B cell (primary cell): ENCODE measurements at regions not wholly inside any gene's neighbourhood (a gene's known extent, or its start where the extent isn't known, plus 50 kb on each side); places are given as distances from the start of the nearest gene placed in this dataset.
"Not testable (repeated sequence)": the region's sequence is repeated elsewhere in the genome, so short reads cannot be mapped to it uniquely, and the experiment has no call there.

Experiments used
- ATAC-seq: fragments of 200-7000 bp; cut with Tn5 transposase; one replicate; pipeline ENCODE4 v1.10.0; 2021; ENCODE audit warnings: low read depth, mild to moderate bottlenecking, moderate number of reproducible peaks, moderate library complexity
- CTCF ChIA-PET: fragments of 350-600 bp; sonication (Branson Sonifier 250); formaldehyde crosslinking; loops from one replicate; lab custom pipeline; 2021; ENCODE audit warnings: antibody characterized with exemption, inconsistent platforms; lab: Charles Lee
- POLR2A ChIA-PET: fragments of 350-600 bp; sonication (Branson Sonifier 250); formaldehyde crosslinking; loops from one replicate; lab custom pipeline; 2021; ENCODE audit warnings: antibody characterized with exemption; lab: Charles Lee
- DNase-seq: peaks from one replicate; pipeline ENCODE4 v3.0.0; 2013
- H2AFZ ChIP-seq: 2 replicates; pipeline ENCODE4 v1.6.1; 2012; ENCODE audit warnings: mild to moderate bottlenecking, low read depth, low read length; ENCODE audit not compliant: insufficient read depth, poor library complexity, severe bottlenecking
- H3K27ac ChIP-seq, 2 donors: 1 replicate in 1 of 2; 2 replicates in 1 of 2; pipeline ENCODE4 v1.5.1; 2012 to 2013; ENCODE audit warnings: low read length in 2 of 2, mild to moderate bottlenecking in 2 of 2, moderate library complexity in 1 of 2
- H3K27me3 ChIP-seq, 4 experiments: fragments of 200-600 bp in 1 of 4; sonication (generic) in 1 of 4; replicated peaks in 1 of 4; 1 replicate in 2 of 4; 2 replicates in 2 of 4; pipeline versions ENCODE4 v1.6.1 to v1.7.0; 2013 to 2016; ENCODE audit warnings: low read length in 3 of 4, mild to moderate bottlenecking in 2 of 4, mixed read lengths in 1 of 4, moderate library complexity in 1 of 4; ENCODE audit not compliant: insufficient read depth in 4 of 4, control insufficient read depth in 3 of 4; ENCODE audit errors: control extremely low read depth in 1 of 4
- H3K36me3 ChIP-seq, 2 experiments: replicated peaks in 1 of 2; 1 replicate in 1 of 2; 2 replicates in 1 of 2; pipeline versions ENCODE4 v1.6.1 to v1.7.1; 2013; ENCODE audit warnings: low read length in 1 of 2; ENCODE audit not compliant: insufficient read depth in 2 of 2, control insufficient read depth in 1 of 2; ENCODE audit errors: control extremely low read depth in 1 of 2, extremely low read depth in 1 of 2
- H3K4me1 ChIP-seq, 2 donors: fragments of 200-600 bp in 1 of 2; sonication (generic) in 1 of 2; 1 replicate in 1 of 2; 2 replicates in 1 of 2; pipeline versions ENCODE4 v1.5.1 to v1.6.1; 2013 to 2017; ENCODE audit warnings: low read length in 2 of 2; ENCODE audit not compliant: control insufficient read depth in 2 of 2, insufficient read depth in 2 of 2
- H3K4me2 ChIP-seq: replicated peaks from 2 replicates; pipeline ENCODE3; 2012; ENCODE audit warnings: mild to moderate bottlenecking, low read depth, low read length; ENCODE audit not compliant: poor library complexity, severe bottlenecking
- H3K4me3 ChIP-seq, 5 experiments: fragments of 200-600 bp in 1 of 5; sonication (generic) in 1 of 5; 1 replicate in 3 of 5; 2 replicates in 2 of 5; pipeline versions ENCODE4 v1.5.1 to v1.7.0; 2011 to 2016; ENCODE audit warnings: low read length in 4 of 5, mild to moderate bottlenecking in 4 of 5, low read depth in 2 of 5, control low read depth in 1 of 5, moderate library complexity in 1 of 5; ENCODE audit not compliant: insufficient read depth in 1 of 5; ENCODE audit errors: control extremely low read depth in 1 of 5, extremely low read depth in 1 of 5
- H3K79me2 ChIP-seq: fragments of 200-600 bp; sonication (generic); one replicate; pipeline ENCODE4 v1.6.0; 2016; ENCODE audit warnings: low read length; ENCODE audit not compliant: control insufficient read depth, insufficient read depth
- H3K9ac ChIP-seq: fragments of 200-600 bp; sonication (generic); 2 replicates; pipeline ENCODE4 v1.6.1; 2017; ENCODE audit warnings: mild to moderate bottlenecking, low read length, moderate library complexity
- H3K9me3 ChIP-seq, 3 donors: one replicate each; pipeline versions ENCODE4 v1.6.1 to v1.7.1; 2013; ENCODE audit warnings: low read length in 2 of 3; ENCODE audit not compliant: control insufficient read depth in 2 of 3, insufficient read depth in 1 of 3; ENCODE audit errors: control extremely low read depth in 1 of 3
- H4K20me1 ChIP-seq: 2 replicates; pipeline ENCODE4 v1.6.0; 2012; ENCODE audit warnings: mild to moderate bottlenecking, low read length; ENCODE audit not compliant: insufficient read depth, control insufficient read depth, poor library complexity, severe bottlenecking
- H3K27ac Mint-ChIP-seq: one replicate; pipeline ENCODE4 v1.8.0; 2021; ENCODE audit warnings: mixed read lengths
- H3K27me3 Mint-ChIP-seq: one replicate; pipeline ENCODE4 v1.8.0; 2021; ENCODE audit warnings: mixed read lengths
- H3K4me1 Mint-ChIP-seq: one replicate; pipeline ENCODE4 v1.8.0; 2021; ENCODE audit warnings: mixed read lengths
- H3K4me3 Mint-ChIP-seq: one replicate; pipeline ENCODE4 v1.8.0; 2021; ENCODE audit warnings: mixed read lengths
- H3K9me3 Mint-ChIP-seq: one replicate; pipeline ENCODE4 v1.8.0; 2022; ENCODE audit warnings: mixed read lengths; ENCODE audit not compliant: insufficient read depth
- CTCF ChIP-seq: fragments of 200-600 bp; IDR thresholded peaks from one replicate; pipeline ENCODE4 v1.8.0; 2022; ENCODE audit warnings: antibody characterized with exemption, mild to moderate bottlenecking
- EZH2 ChIP-seq: IDR thresholded peaks from 2 replicates; pipeline ENCODE4 v1.6.1; 2012; ENCODE audit warnings: borderline replicate concordance, low read depth, mild to moderate bottlenecking, moderate library complexity, low read length; ENCODE audit not compliant: insufficient read depth, poor library complexity, severe bottlenecking
- WGBS: methylation state at CpG from one replicate; pipeline ENCODE4 v1.1.5; 2013; ENCODE audit warnings: missing lambda C conversion rate; ENCODE audit not compliant: insufficient coverage; 5-methylcytosine and 5-hydroxymethylcytosine counted together
- intact Hi-C: fragments of 100-400 bp; cut with micrococcal nuclease; formaldehyde crosslinking; loops from one replicate; pipeline ENCODE4 v1.10.0; 2022

- CTCF ChIA-PET = no interaction called here
- no peak for ATAC-seq
- H3K27ac ChIP-seq = no peak overlapping the region
- intact Hi-C loops = no loop called here
- no peaks in the 10 kb centered on the region for H3K36me3 ChIP-seq
- Mint-ChIP-seq H3K27me3 (no peaks in the 10 kb centered on the region), H3K4me1 (no peaks in the 10 kb centered on the region), H3K4me3 (no peak overlapping the region), H3K27ac (no peak overlapping the region), H3K9me3 (no peaks in the 10 kb centered on the region)
- TF ChIP-seq EZH2 = no peak
- no peak for TF ChIP-seq CTCF
- no peak overlapping the region for H3K4me2 ChIP-seq
- no CpG with 5 or more reads among the region's 3 CpGs for WGBS
- no peaks in the 10 kb centered on the region for H3K27me3 ChIP-seq
- no peak overlapping the region for H2AFZ ChIP-seq
- H4K20me1 ChIP-seq = no peaks in the 10 kb centered on the region
- H3K9ac ChIP-seq = no peak overlapping the region
- no peaks in the 10 kb centered on the region for H3K9me3 ChIP-seq
- POLR2A ChIA-PET = no interaction called here
- no peaks in the 10 kb centered on the region for H3K79me2 ChIP-seq
- H3K4me3 ChIP-seq = no peak overlapping the region
- DNase-seq = no peak
- no peaks in the 10 kb centered on the region for H3K4me1 ChIP-seq
Measured at GRCh38 chr2:150207979-150208378, 279.5 kb downstream of the RND3 start.

- TF ChIP-seq CTCF (no peak), EZH2 (no peak)
- no peaks in the 10 kb centered on the region for H3K27me3 Mint-ChIP-seq
- no peak overlapping the region for H3K4me3 Mint-ChIP-seq
- H3K9me3 ChIP-seq = peaks cover 0 to 2% (median 0%) of the 10 kb centered on the region in 3 donors
- H3K27ac ChIP-seq = no peak overlapping the region
- H3K36me3 ChIP-seq = no peaks in the 10 kb centered on the region
- no peaks in the 10 kb centered on the region for H4K20me1 ChIP-seq
- H3K27ac Mint-ChIP-seq = no peak overlapping the region
- no peak overlapping the region for H3K4me2 ChIP-seq
- no peak for ATAC-seq
- no peak overlapping the region for H3K9ac ChIP-seq
- intact Hi-C loops = no loop called here
- ChIA-PET CTCF (no interaction called here), POLR2A (no interaction called here)
- 90% methylated on average over 2 of the region's 3 CpGs for WGBS
- H3K27me3 ChIP-seq = no peaks in the 10 kb centered on the region
- no peaks in the 10 kb centered on the region for H3K79me2 ChIP-seq
- no peaks in the 10 kb centered on the region for H3K4me1 Mint-ChIP-seq
- H3K9me3 Mint-ChIP-seq = no peaks in the 10 kb centered on the region
- no peak for DNase-seq
- no peak overlapping the region for H2AFZ ChIP-seq
- H3K4me3 ChIP-seq = no peak overlapping the region
- H3K4me1 ChIP-seq = no peaks in the 10 kb centered on the region
Measured at GRCh38 chr2:150204451-150204850, 283.0 kb downstream of the RND3 start.

- H3K27ac ChIP-seq, H3K4me1 Mint-ChIP-seq, POLR2A ChIA-PET, H4K20me1 ChIP-seq, H3K9me3 Mint-ChIP-seq, H3K36me3 ChIP-seq, H3K79me2 ChIP-seq, H3K4me3 ChIP-seq, H2AFZ ChIP-seq, CTCF ChIA-PET, H3K4me3 Mint-ChIP-seq, H3K27me3 Mint-ChIP-seq, intact Hi-C loops, H3K9ac ChIP-seq, H3K4me2 ChIP-seq, ATAC-seq, DNase-seq, H3K4me1 ChIP-seq, H3K27ac Mint-ChIP-seq, H3K27me3 ChIP-seq: not testable (repeated sequence)
- WGBS = no CpG with 5 or more reads among the region's 1 CpG
- peaks cover 0 to 16% (median 0%) of the 10 kb centered on the region in 3 donors for H3K9me3 ChIP-seq
Measured at GRCh38 chr2:150194816-150195215, 292.7 kb downstream of the RND3 start.
